GM23338 (cell line): ENCODE measurements at regions not wholly inside any gene's neighbourhood (a gene's known extent, or its start where the extent isn't known, plus 50 kb on each side); places are given as distances from the start of the nearest gene placed in this dataset.

Experiments used
- ATAC-seq: fragments of 200-7000 bp; cut with Tn5 transposase; 3 replicates; pipeline ENCODE4 v1.9.1; 2020
- DNase-seq: peaks from one replicate; pipeline ENCODE4 v3.0.0-alpha.2; 2015; ENCODE audit warnings: low spot score
- H2AFZ ChIP-seq: fragments of 200-600 bp; sonication (generic); 2 replicates; pipeline ENCODE4 v1.8.0; 2016; ENCODE audit warnings: antibody characterized with exemption, mild to moderate bottlenecking, moderate library complexity
- H3F3A ChIP-seq: fragments of 200-600 bp; sonication (generic); replicated peaks from 2 replicates; pipeline ENCODE4 v1.8.0; 2017; ENCODE audit warnings: antibody characterized with exemption, mixed run types, low read depth
- H3K27ac ChIP-seq: fragments of 200-600 bp; sonication (generic); 2 replicates; pipeline ENCODE4 v1.6.1; 2016; ENCODE audit warnings: low read depth
- H3K27me3 ChIP-seq: fragments of 200-600 bp; sonication (generic); 2 replicates; pipeline ENCODE4 v1.8.0; 2016; ENCODE audit warnings: mild to moderate bottlenecking, mixed run types, moderate library complexity; ENCODE audit not compliant: insufficient read depth
- H3K36me3 ChIP-seq: fragments of 200-600 bp; sonication (generic); 2 replicates; pipeline ENCODE4 v1.8.0; 2016; ENCODE audit warnings: mild to moderate bottlenecking; ENCODE audit not compliant: insufficient read depth
- H3K4me1 ChIP-seq: fragments of 200-600 bp; sonication (generic); 2 replicates; pipeline ENCODE4 v1.8.0; 2016; ENCODE audit warnings: mild to moderate bottlenecking, moderate library complexity; ENCODE audit not compliant: insufficient read depth
- H3K4me2 ChIP-seq: fragments of 200-600 bp; sonication (generic); 2 replicates; pipeline ENCODE4 v1.7.1; 2017; ENCODE audit warnings: mixed run types
- H3K4me3 ChIP-seq: fragments of 200-600 bp; sonication (generic); 2 replicates; pipeline ENCODE4 v1.6.1; 2016; ENCODE audit warnings: mixed run types
- H3K79me2 ChIP-seq: fragments of 200-600 bp; sonication (generic); replicated peaks from 2 replicates; pipeline ENCODE4 v1.8.0; 2017; ENCODE audit warnings: mild to moderate bottlenecking; ENCODE audit not compliant: insufficient read depth
- H3K9me2 ChIP-seq: fragments of 200-600 bp; sonication (generic); 2 replicates; pipeline ENCODE4 v1.8.0; 2017; ENCODE audit not compliant: insufficient read depth
- H4K20me1 ChIP-seq: fragments of 200-600 bp; sonication (generic); replicated peaks from 2 replicates; pipeline ENCODE4 v1.8.0; 2017; ENCODE audit warnings: mild to moderate bottlenecking; ENCODE audit not compliant: insufficient read depth
- H3K27ac Mint-ChIP-seq: 2 replicates; pipeline ENCODE4 v1.8.0; 2020; ENCODE audit warnings: inconsistent platforms, mild to moderate bottlenecking, moderate library complexity, mixed read lengths
- H3K27me3 Mint-ChIP-seq: 3 replicates; pipeline ENCODE4 v1.8.0; 2022; ENCODE audit warnings: low read depth, mild to moderate bottlenecking, moderate library complexity, mixed read lengths, inconsistent platforms; ENCODE audit not compliant: insufficient read depth, poor library complexity
- H3K36me3 Mint-ChIP-seq: 3 replicates; pipeline ENCODE4 v1.8.0; 2021; ENCODE audit warnings: low read depth, mild to moderate bottlenecking, inconsistent platforms, moderate library complexity, mixed read lengths
- H3K4me1 Mint-ChIP-seq: 3 replicates; pipeline ENCODE4 v1.8.0; 2020; ENCODE audit warnings: mild to moderate bottlenecking, inconsistent platforms, mixed read lengths
- H3K4me3 Mint-ChIP-seq: 3 replicates; pipeline ENCODE4 v1.8.0; 2021; ENCODE audit warnings: moderate library complexity, mild to moderate bottlenecking, inconsistent platforms, mixed read lengths
- H3K9me3 Mint-ChIP-seq: 3 replicates; pipeline ENCODE4 v1.8.0; 2020; ENCODE audit warnings: moderate library complexity, mild to moderate bottlenecking, inconsistent platforms, mixed read lengths
- CREB1 ChIP-seq: fragments of 250-450 bp; sonication (Bioruptor Pico); IDR thresholded peaks from 2 replicates; pipeline ENCODE4 v1.5.0; 2020; ENCODE audit warnings: low read depth, mild to moderate bottlenecking, moderate library complexity
- ETS1 ChIP-seq: IDR thresholded peaks from 2 replicates; pipeline ENCODE4 v1.6.1; 2016; ENCODE audit warnings: antibody characterized with exemption
- EZH2 ChIP-seq: fragments of 200-600 bp; sonication (generic); IDR thresholded peaks from one replicate; pipeline ENCODE4 v1.8.0; 2017; ENCODE audit warnings: antibody characterized with exemption, mild to moderate bottlenecking, low read depth; ENCODE audit not compliant: unreplicated experiment
- EZH2phosphoT487 ChIP-seq: fragments of 200-600 bp; sonication (generic); IDR thresholded peaks from one replicate; pipeline ENCODE4 v1.8.1; 2018; ENCODE audit warnings: antibody characterized with exemption; ENCODE audit not compliant: unreplicated experiment
- JUNB ChIP-seq: IDR thresholded peaks from one replicate; pipeline ENCODE4 v1.6.1; 2016; ENCODE audit warnings: antibody characterized with exemption; ENCODE audit not compliant: unreplicated experiment
- NANOG ChIP-seq: IDR thresholded peaks from 2 replicates; pipeline ENCODE4 v1.6.1; 2016; ENCODE audit warnings: antibody characterized with exemption, borderline replicate concordance
- POLR2AphosphoS5 ChIP-seq: IDR thresholded peaks from 2 replicates; pipeline ENCODE4 v1.6.1; 2016; ENCODE audit warnings: antibody characterized with exemption, low read depth
- REST ChIP-seq: IDR thresholded peaks from one replicate; pipeline ENCODE4 v1.6.1; 2018; ENCODE audit warnings: antibody characterized with exemption; ENCODE audit not compliant: unreplicated experiment
- STAT1 ChIP-seq: IDR thresholded peaks from one replicate; pipeline ENCODE4 v1.6.1; 2016; ENCODE audit warnings: antibody characterized with exemption; ENCODE audit not compliant: unreplicated experiment
- ZNF114 ChIP-seq: fragments of 250-450 bp; sonication (Bioruptor Pico); IDR thresholded peaks from 2 replicates; pipeline ENCODE4 v1.5.0; 2020; ENCODE audit warnings: mild to moderate bottlenecking, moderate library complexity
- ZNF331 ChIP-seq: fragments of 250-450 bp; sonication (Bioruptor Pico); IDR thresholded peaks from 2 replicates; pipeline ENCODE4 v1.5.0; 2020; ENCODE audit warnings: low read depth, mild to moderate bottlenecking, moderate library complexity
- TF ChIP-seq, protein P1 (sequence below), 2 experiments: fragments of 200-600 bp in 1 of 2; sonication (generic) in 1 of 2; conservative IDR thresholded peaks; 2 replicates each; pipeline versions ENCODE4 v1.5.1 to v1.6.1; 2016 to 2017; ENCODE audit warnings: antibody characterized with exemption in 2 of 2, low read depth in 2 of 2, mild to moderate bottlenecking in 2 of 2, moderate library complexity in 1 of 2
- TF ChIP-seq, protein P2 (sequence below): fragments of 250-450 bp; sonication (Bioruptor Pico); IDR thresholded peaks from 2 replicates; pipeline ENCODE4 v1.5.0; 2020; ENCODE audit warnings: mild to moderate bottlenecking, moderate library complexity

- H3K4me1 ChIP-seq: peaks cover 9% of the 10 kb centered on the region
- Mint-ChIP-seq H3K27ac (no peak overlapping the region), H3K36me3 (no peaks in the 10 kb centered on the region; the same call in 2 of the 3 replicates), H3K4me3 (no peak overlapping the region), H3K27me3 (peaks cover 10% of the 10 kb centered on the region), H3K9me3 (no peaks in the 10 kb centered on the region), H3K4me1 (peaks cover 5% of the 10 kb centered on the region)
- H3K27me3 ChIP-seq: no peaks in the 10 kb centered on the region
- no peaks in the 10 kb centered on the region for H3K79me2 ChIP-seq
- no peak for DNase-seq
- no peaks in the 10 kb centered on the region; the same call in 1 of the 2 replicates for H4K20me1 ChIP-seq
- H3K36me3 ChIP-seq: no peaks in the 10 kb centered on the region
- no peak overlapping the region for H3K4me2 ChIP-seq
- no peaks in the 10 kb centered on the region for H3K9me2 ChIP-seq
- ATAC-seq: no peak
- H2AFZ ChIP-seq: no peak overlapping the region
- TF ChIP-seq POLR2AphosphoS5 (no peak), ZNF331 (no peak), CREB1 (no peak), STAT1 (no peak), ZNF114 (CRISPR knock-in tag) (no peak), JUNB (no peak), EZH2 (no peak), ETS1 (no peak), EZH2phosphoT487 (no peak), REST (no peak), NANOG (no peak)
- TF ChIP-seq, protein P1, sequence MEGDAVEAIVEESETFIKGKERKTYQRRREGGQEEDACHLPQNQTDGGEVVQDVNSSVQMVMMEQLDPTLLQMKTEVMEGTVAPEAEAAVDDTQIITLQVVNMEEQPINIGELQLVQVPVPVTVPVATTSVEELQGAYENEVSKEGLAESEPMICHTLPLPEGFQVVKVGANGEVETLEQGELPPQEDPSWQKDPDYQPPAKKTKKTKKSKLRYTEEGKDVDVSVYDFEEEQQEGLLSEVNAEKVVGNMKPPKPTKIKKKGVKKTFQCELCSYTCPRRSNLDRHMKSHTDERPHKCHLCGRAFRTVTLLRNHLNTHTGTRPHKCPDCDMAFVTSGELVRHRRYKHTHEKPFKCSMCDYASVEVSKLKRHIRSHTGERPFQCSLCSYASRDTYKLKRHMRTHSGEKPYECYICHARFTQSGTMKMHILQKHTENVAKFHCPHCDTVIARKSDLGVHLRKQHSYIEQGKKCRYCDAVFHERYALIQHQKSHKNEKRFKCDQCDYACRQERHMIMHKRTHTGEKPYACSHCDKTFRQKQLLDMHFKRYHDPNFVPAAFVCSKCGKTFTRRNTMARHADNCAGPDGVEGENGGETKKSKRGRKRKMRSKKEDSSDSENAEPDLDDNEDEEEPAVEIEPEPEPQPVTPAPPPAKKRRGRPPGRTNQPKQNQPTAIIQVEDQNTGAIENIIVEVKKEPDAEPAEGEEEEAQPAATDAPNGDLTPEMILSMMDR (conservative IDR thresholded peaks at IDR 0.05; ENCODE audit: low read depth in 2 of 2): no peak
- TF ChIP-seq, protein P2, sequence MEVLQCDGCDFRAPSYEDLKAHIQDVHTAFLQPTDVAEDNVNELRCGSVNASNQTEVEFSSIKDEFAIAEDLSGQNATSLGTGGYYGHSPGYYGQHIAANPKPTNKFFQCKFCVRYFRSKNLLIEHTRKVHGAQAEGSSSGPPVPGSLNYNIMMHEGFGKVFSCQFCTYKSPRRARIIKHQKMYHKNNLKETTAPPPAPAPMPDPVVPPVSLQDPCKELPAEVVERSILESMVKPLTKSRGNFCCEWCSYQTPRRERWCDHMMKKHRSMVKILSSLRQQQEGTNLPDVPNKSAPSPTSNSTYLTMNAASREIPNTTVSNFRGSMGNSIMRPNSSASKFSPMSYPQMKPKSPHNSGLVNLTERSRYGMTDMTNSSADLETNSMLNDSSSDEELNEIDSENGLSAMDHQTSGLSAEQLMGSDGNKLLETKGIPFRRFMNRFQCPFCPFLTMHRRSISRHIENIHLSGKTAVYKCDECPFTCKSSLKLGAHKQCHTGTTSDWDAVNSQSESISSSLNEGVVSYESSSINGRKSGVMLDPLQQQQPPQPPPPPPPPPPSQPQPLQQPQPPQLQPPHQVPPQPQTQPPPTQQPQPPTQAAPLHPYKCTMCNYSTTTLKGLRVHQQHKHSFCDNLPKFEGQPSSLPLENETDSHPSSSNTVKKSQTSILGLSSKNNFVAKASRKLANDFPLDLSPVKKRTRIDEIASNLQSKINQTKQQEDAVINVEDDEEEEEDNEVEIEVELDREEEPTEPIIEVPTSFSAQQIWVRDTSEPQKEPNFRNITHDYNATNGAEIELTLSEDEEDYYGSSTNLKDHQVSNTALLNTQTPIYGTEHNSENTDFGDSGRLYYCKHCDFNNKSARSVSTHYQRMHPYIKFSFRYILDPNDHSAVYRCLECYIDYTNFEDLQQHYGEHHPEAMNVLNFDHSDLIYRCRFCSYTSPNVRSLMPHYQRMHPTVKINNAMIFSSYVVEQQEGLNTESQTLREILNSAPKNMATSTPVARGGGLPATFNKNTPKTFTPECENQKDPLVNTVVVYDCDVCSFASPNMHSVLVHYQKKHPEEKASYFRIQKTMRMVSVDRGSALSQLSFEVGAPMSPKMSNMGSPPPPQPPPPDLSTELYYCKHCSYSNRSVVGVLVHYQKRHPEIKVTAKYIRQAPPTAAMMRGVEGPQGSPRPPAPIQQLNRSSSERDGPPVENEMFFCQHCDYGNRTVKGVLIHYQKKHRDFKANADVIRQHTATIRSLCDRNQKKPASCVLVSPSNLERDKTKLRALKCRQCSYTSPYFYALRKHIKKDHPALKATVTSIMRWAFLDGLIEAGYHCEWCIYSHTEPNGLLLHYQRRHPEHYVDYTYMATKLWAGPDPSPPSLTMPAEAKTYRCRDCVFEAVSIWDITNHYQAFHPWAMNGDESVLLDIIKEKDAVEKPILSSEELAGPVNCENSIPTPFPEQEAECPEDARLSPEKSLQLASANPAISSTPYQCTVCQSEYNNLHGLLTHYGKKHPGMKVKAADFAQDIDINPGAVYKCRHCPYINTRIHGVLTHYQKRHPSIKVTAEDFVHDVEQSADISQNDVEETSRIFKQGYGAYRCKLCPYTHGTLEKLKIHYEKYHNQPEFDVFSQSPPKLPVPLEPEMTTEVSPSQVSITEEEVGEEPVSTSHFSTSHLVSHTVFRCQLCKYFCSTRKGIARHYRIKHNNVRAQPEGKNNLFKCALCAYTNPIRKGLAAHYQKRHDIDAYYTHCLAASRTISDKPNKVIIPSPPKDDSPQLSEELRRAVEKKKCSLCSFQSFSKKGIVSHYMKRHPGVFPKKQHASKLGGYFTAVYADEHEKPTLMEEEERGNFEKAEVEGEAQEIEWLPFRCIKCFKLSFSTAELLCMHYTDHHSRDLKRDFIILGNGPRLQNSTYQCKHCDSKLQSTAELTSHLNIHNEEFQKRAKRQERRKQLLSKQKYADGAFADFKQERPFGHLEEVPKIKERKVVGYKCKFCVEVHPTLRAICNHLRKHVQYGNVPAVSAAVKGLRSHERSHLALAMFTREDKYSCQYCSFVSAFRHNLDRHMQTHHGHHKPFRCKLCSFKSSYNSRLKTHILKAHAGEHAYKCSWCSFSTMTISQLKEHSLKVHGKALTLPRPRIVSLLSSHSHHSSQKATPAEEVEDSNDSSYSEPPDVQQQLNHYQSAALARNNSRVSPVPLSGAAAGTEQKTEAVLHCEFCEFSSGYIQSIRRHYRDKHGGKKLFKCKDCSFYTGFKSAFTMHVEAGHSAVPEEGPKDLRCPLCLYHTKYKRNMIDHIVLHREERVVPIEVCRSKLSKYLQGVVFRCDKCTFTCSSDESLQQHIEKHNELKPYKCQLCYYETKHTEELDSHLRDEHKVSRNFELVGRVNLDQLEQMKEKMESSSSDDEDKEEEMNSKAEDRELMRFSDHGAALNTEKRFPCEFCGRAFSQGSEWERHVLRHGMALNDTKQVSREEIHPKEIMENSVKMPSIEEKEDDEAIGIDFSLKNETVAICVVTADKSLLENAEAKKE (CRISPR knock-in tag): no peak
- no peak overlapping the region for H3K27ac ChIP-seq
- no peak overlapping the region for H3K4me3 ChIP-seq
- no peaks in the 10 kb centered on the region for H3F3A ChIP-seq
Measured at GRCh38 chr11:45026835-45027234, 76.2 kb upstream of the TP53I11 start.
